MM.1S (cell line): ENCODE measurements at regions not wholly inside any gene's neighbourhood (a gene's known extent, or its start where the extent isn't known, plus 50 kb on each side); places are given as distances from the start of the nearest gene placed in this dataset.

Source experiments
- DNase-seq: peaks from one replicate; pipeline ENCODE4 v3.0.0-alpha.2; 2015
- H2AFZ ChIP-seq: fragments of 300-600 bp; sonication (generic); 2 replicates; pipeline ENCODE4 v1.6.0; 2016; ENCODE audit warnings: antibody characterized with exemption, low read length
- H3F3A ChIP-seq: fragments of 300-600 bp; sonication (generic); 2 replicates; pipeline ENCODE4 v1.6.1; 2016; ENCODE audit warnings: mild to moderate bottlenecking, antibody characterized with exemption, low read length, moderate library complexity, mixed read lengths; ENCODE audit not compliant: insufficient read depth
- H3K27ac ChIP-seq: fragments of 300-600 bp; sonication (generic); 2 replicates; pipeline ENCODE4 v1.5.1; 2016; ENCODE audit warnings: mild to moderate bottlenecking, low read length
- H3K27me3 ChIP-seq: fragments of 300-600 bp; sonication (generic); replicated peaks from 2 replicates; pipeline ENCODE4 v1.6.0; 2016; ENCODE audit warnings: low read length; ENCODE audit not compliant: insufficient read depth
- H3K36me3 ChIP-seq: fragments of 300-600 bp; sonication (generic); replicated peaks from 2 replicates; pipeline ENCODE4 v1.6.1; 2016; ENCODE audit warnings: mild to moderate bottlenecking, low read length, mixed read lengths; ENCODE audit not compliant: insufficient read depth
- H3K4me1 ChIP-seq: fragments of 300-600 bp; sonication (generic); 2 replicates; pipeline ENCODE4 v1.6.1; 2016; ENCODE audit warnings: low read length, mixed read lengths
- H3K4me2 ChIP-seq: fragments of 300-600 bp; sonication (generic); 2 replicates; pipeline ENCODE4 v1.6.0; 2016; ENCODE audit warnings: low read depth, low read length
- H3K4me3 ChIP-seq: fragments of 300-600 bp; sonication (generic); 2 replicates; pipeline ENCODE4 v1.5.1; 2016; ENCODE audit warnings: low read length, mixed read lengths
- H3K79me2 ChIP-seq: fragments of 300-600 bp; sonication (generic); 2 replicates; pipeline ENCODE4 v1.6.1; 2016; ENCODE audit warnings: mixed run types, low read length, mixed read lengths
- H3K9ac ChIP-seq: fragments of 300-600 bp; sonication (generic); 2 replicates; pipeline ENCODE4 v1.6.1; 2016; ENCODE audit warnings: low read length, mixed read lengths
- H3K9me2 ChIP-seq: fragments of 300-600 bp; sonication (generic); replicated peaks from 2 replicates; pipeline ENCODE4 v1.6.1; 2016; ENCODE audit warnings: mild to moderate bottlenecking, low read length, mixed read lengths; ENCODE audit not compliant: insufficient read depth
- H3K9me3 ChIP-seq: fragments of 300-600 bp; sonication (generic); replicated peaks from 2 replicates; pipeline ENCODE4 v1.6.1; 2016; ENCODE audit warnings: mild to moderate bottlenecking, low read length, mixed read lengths; ENCODE audit not compliant: insufficient read depth
- H4K20me1 ChIP-seq: fragments of 300-600 bp; sonication (generic); 2 replicates; pipeline ENCODE4 v1.6.1; 2016; ENCODE audit warnings: mild to moderate bottlenecking, low read length, moderate library complexity, mixed read lengths; ENCODE audit not compliant: insufficient read depth
- EZH2 ChIP-seq: fragments of 300-600 bp; sonication (generic); optimal IDR thresholded peaks from 2 replicates; pipeline ENCODE3; 2017; ENCODE audit warnings: low read depth, mild to moderate bottlenecking, antibody characterized with exemption, low read length, mixed read lengths
- EZH2phosphoT487 ChIP-seq: fragments of 300-600 bp; sonication (generic); IDR thresholded peaks from 2 replicates; pipeline ENCODE4 v1.6.1; 2018; ENCODE audit warnings: antibody characterized with exemption, low read length
- TF ChIP-seq, protein P1 (sequence below): fragments of 300-600 bp; sonication (generic); IDR thresholded peaks from 2 replicates; pipeline ENCODE4 v1.5.1; 2016; ENCODE audit warnings: antibody characterized with exemption, low read length, mixed read lengths

GRCh38 chr3:193827871-193828270 lies 234.9 kb downstream of the OPA1 start:
- Histone ChIP-seq H3K4me1 (no peaks in the 10 kb centered on the region), H3K9me3 (no peaks in the 10 kb centered on the region), H3K4me2 (no peak overlapping the region), H3K36me3 (no peaks in the 10 kb centered on the region), H4K20me1 (no peaks in the 10 kb centered on the region), H2AFZ (no peak overlapping the region), H3K79me2 (no peaks in the 10 kb centered on the region), H3K9ac (no peak overlapping the region), H3F3A (no peaks in the 10 kb centered on the region), H3K4me3 (no peak overlapping the region), H3K27ac (no peak overlapping the region), H3K9me2 (no peaks in the 10 kb centered on the region), H3K27me3 (no peaks in the 10 kb centered on the region)
- TF ChIP-seq, protein P1, sequence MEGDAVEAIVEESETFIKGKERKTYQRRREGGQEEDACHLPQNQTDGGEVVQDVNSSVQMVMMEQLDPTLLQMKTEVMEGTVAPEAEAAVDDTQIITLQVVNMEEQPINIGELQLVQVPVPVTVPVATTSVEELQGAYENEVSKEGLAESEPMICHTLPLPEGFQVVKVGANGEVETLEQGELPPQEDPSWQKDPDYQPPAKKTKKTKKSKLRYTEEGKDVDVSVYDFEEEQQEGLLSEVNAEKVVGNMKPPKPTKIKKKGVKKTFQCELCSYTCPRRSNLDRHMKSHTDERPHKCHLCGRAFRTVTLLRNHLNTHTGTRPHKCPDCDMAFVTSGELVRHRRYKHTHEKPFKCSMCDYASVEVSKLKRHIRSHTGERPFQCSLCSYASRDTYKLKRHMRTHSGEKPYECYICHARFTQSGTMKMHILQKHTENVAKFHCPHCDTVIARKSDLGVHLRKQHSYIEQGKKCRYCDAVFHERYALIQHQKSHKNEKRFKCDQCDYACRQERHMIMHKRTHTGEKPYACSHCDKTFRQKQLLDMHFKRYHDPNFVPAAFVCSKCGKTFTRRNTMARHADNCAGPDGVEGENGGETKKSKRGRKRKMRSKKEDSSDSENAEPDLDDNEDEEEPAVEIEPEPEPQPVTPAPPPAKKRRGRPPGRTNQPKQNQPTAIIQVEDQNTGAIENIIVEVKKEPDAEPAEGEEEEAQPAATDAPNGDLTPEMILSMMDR: no peak
- TF ChIP-seq EZH2phosphoT487 (no peak), EZH2 (no peak)
- no peak for DNase-seq

- Histone ChIP-seq H3K4me1 (no peaks in the 10 kb centered on the region), H3K4me3 (no peak overlapping the region), H3F3A (no peaks in the 10 kb centered on the region), H3K9me2 (no peaks in the 10 kb centered on the region), H3K27ac (no peak overlapping the region), H3K9me3 (no peaks in the 10 kb centered on the region), H3K9ac (no peak overlapping the region), H3K36me3 (no peaks in the 10 kb centered on the region), H3K27me3 (no peaks in the 10 kb centered on the region), H4K20me1 (no peaks in the 10 kb centered on the region), H2AFZ (no peak overlapping the region), H3K79me2 (no peaks in the 10 kb centered on the region), H3K4me2 (no peak overlapping the region)
- no peak for DNase-seq
- TF ChIP-seq, protein P1: no peak
- TF ChIP-seq EZH2 (no peak), EZH2phosphoT487 (no peak)
Observed at GRCh38 chr3:193828477-193828876, 235.5 kb downstream of the OPA1 start.

DNA sequence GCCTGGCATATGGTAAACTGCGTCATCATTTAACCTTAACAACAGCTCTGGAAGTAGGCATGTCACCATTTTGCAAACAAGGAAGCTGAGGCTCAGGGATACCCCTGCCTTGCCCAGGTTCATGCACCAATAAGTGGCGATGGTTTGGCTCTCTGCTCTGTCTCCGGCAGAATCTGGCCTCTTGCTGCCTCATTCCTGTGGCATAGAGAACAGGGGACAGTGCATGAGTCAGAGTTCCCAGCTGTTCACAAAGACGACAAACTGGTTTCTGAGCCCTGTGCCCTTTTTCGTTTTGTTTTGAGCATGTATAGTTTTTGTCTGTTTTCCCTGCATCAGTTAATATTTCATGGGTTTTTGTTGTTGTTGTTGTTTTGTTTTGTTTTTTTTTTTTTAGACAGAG lies 236.8 kb downstream of the OPA1 start:
- Histone ChIP-seq H3K27ac (no peak overlapping the region), H3K4me2 (no peak overlapping the region)
- no peak for DNase-seq

More for the DNA sequence above, 236.8 kb downstream of the OPA1 start:
- TF ChIP-seq, protein P1: no peak
- TF ChIP-seq EZH2 (no peak), EZH2phosphoT487 (no peak)
- Histone ChIP-seq H3K79me2 (no peaks in the 10 kb centered on the region), H4K20me1 (no peaks in the 10 kb centered on the region), H3K27me3 (no peaks in the 10 kb centered on the region), H3K9me2 (no peaks in the 10 kb centered on the region), H3K9ac (no peak overlapping the region), H3K9me3 (no peaks in the 10 kb centered on the region), H3K36me3 (no peaks in the 10 kb centered on the region), H2AFZ (no peak overlapping the region), H3K4me1 (no peaks in the 10 kb centered on the region), H3K4me3 (no peak overlapping the region), H3F3A (no peaks in the 10 kb centered on the region)
